ENCODE measurements at regions not wholly inside any gene's neighbourhood (a gene's known extent, or its start where the extent isn't known, plus 50 kb on each side); places are given as distances from the start of the nearest gene placed in this dataset.

DNA sequence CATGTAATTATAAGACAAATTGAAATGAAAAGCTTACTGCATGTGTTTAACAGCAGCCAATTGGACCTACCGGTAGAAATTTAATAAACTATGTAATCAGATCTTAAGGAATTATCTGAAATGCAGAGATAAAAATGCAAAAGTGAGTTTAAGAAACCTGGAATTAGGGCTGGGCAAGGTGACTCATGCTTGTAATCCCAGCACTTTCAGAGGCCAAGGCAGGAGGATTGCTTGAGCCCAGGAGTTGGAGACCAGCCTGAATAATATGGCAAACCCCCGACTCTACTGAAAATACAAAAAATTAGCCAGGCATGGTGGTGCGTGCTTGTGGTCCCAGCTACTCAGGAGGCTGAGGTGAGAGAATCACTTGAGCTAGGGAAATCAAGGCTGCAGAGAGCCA, 74.1 kb downstream of the HFE start:
- ATAC-seq (no peak), DNase-seq (ENCODE audit: low read depth, low spot score) (no peak)
- H3K27me3 ChIP-seq (ENCODE audit: control insufficient read depth, insufficient read depth, low read length): no peaks in the 10 kb centered on the region
- no peaks in the 10 kb centered on the region; the same call in none of the 2 replicates for H3K36me3 ChIP-seq (ENCODE audit: control insufficient read depth, insufficient read depth, low read length)
- peaks cover 4% of the 10 kb centered on the region; the same call in 1 of the 2 replicates for H3K4me1 ChIP-seq (ENCODE audit: control insufficient read depth, insufficient read depth, low read length)
- H3K27ac ChIP-seq (ENCODE audit: low read length): peak overlapping the region; percentile 5; the same call in 1 of the 2 replicates
- ChIA-PET POLR2A (interaction anchor here (0.7 kb wide), 1 partner anchor 46 kb away, joined by 5 read pairs; no protein-coding TSS in a partner anchor), CTCF (no interaction called here)
- TF ChIP-seq, protein P1, sequence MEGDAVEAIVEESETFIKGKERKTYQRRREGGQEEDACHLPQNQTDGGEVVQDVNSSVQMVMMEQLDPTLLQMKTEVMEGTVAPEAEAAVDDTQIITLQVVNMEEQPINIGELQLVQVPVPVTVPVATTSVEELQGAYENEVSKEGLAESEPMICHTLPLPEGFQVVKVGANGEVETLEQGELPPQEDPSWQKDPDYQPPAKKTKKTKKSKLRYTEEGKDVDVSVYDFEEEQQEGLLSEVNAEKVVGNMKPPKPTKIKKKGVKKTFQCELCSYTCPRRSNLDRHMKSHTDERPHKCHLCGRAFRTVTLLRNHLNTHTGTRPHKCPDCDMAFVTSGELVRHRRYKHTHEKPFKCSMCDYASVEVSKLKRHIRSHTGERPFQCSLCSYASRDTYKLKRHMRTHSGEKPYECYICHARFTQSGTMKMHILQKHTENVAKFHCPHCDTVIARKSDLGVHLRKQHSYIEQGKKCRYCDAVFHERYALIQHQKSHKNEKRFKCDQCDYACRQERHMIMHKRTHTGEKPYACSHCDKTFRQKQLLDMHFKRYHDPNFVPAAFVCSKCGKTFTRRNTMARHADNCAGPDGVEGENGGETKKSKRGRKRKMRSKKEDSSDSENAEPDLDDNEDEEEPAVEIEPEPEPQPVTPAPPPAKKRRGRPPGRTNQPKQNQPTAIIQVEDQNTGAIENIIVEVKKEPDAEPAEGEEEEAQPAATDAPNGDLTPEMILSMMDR (IDR thresholded peaks at IDR 0.05): no peak
- no peak for TF ChIP-seq SIN3A (IDR thresholded peaks at IDR 0.05; ENCODE audit: borderline replicate concordance, insufficient read depth, low read depth, low read length)
- no peak for TF ChIP-seq TCF7L2 (IDR thresholded peaks at IDR 0.05; ENCODE audit: low read depth, low read length)
- TF ChIP-seq, protein P2, sequence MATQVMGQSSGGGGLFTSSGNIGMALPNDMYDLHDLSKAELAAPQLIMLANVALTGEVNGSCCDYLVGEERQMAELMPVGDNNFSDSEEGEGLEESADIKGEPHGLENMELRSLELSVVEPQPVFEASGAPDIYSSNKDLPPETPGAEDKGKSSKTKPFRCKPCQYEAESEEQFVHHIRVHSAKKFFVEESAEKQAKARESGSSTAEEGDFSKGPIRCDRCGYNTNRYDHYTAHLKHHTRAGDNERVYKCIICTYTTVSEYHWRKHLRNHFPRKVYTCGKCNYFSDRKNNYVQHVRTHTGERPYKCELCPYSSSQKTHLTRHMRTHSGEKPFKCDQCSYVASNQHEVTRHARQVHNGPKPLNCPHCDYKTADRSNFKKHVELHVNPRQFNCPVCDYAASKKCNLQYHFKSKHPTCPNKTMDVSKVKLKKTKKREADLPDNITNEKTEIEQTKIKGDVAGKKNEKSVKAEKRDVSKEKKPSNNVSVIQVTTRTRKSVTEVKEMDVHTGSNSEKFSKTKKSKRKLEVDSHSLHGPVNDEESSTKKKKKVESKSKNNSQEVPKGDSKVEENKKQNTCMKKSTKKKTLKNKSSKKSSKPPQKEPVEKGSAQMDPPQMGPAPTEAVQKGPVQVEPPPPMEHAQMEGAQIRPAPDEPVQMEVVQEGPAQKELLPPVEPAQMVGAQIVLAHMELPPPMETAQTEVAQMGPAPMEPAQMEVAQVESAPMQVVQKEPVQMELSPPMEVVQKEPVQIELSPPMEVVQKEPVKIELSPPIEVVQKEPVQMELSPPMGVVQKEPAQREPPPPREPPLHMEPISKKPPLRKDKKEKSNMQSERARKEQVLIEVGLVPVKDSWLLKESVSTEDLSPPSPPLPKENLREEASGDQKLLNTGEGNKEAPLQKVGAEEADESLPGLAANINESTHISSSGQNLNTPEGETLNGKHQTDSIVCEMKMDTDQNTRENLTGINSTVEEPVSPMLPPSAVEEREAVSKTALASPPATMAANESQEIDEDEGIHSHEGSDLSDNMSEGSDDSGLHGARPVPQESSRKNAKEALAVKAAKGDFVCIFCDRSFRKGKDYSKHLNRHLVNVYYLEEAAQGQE (IDR thresholded peaks at IDR 0.05; ENCODE audit: insufficient read depth in 1 of 2, low read depth in 2 of 2, low read length in 1 of 2): no peak
- TF ChIP-seq POLR2AphosphoS5 (IDR thresholded peaks at IDR 0.05; ENCODE audit: low read depth, low read length): no peak
- no peaks in the 10 kb centered on the region for H3K9me3 ChIP-seq (ENCODE audit: control insufficient read depth, insufficient read depth, low read depth, low read length)
- BruUV-seq (replicated peaks): no TSS peak
- peak overlapping the region in 1 of 2 experiments; percentile 12; a peak in 2 of 4 replicates for H3K4me3 ChIP-seq (ENCODE audit: low read depth in 2 of 2, low read length in 2 of 2)
- in situ Hi-C loops (cut with HindIII; ENCODE audit: low pct_unique_long_range_greater_than_20kb, low sequenced_read_pairs) (no loop called here), intact Hi-C loops (cut with micrococcal nuclease; ENCODE audit: unreplicated experiment) (no loop called here)

DNA sequence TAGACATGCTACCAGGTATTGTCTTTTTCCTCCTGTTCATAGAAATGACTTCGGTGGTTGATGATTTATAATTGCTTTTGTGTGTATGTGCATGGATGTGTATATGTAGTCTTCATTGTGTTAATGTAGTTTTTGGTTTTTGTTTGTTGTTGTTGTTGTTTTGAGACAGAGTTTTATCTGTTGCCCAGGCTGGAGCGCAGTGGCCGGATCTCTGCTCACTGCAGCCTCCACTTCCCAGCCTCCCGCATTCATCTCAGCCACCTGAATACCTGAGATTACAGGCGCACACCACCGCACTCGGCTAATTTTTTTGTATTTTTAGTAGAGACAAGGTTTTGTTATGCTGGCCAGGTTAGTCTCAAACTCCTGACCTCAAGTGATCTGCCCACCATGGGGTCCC, 75.2 kb downstream of the HFE start:
- no peaks in the 10 kb centered on the region for H3K9me3 ChIP-seq (ENCODE audit: control insufficient read depth, insufficient read depth, low read depth, low read length)
- H3K4me3 ChIP-seq (ENCODE audit: low read depth in 2 of 2, low read length in 2 of 2): no peak overlapping the region
- DNase-seq (ENCODE audit: low read depth, low spot score) (no peak), ATAC-seq (no peak)
- no TSS peak for BruUV-seq (replicated peaks)
- H3K36me3 ChIP-seq (ENCODE audit: control insufficient read depth, insufficient read depth, low read length): no peaks in the 10 kb centered on the region; the same call in none of the 2 replicates
- peak overlapping the region; percentile 13 for H3K27ac ChIP-seq (ENCODE audit: low read length)
- intact Hi-C loops (cut with micrococcal nuclease; ENCODE audit: unreplicated experiment) (no loop called here), in situ Hi-C loops (cut with HindIII; ENCODE audit: low pct_unique_long_range_greater_than_20kb, low sequenced_read_pairs) (no loop called here)
- POLR2A ChIA-PET: no interaction called here
- H3K4me1 ChIP-seq (ENCODE audit: control insufficient read depth, insufficient read depth, low read length): peaks cover 4% of the 10 kb centered on the region; the same call in 1 of the 2 replicates
- TF ChIP-seq POLR2AphosphoS5 (IDR thresholded peaks at IDR 0.05; ENCODE audit: low read depth, low read length) (no peak), SIN3A (IDR thresholded peaks at IDR 0.05; ENCODE audit: borderline replicate concordance, insufficient read depth, low read depth, low read length) (no peak), TCF7L2 (IDR thresholded peaks at IDR 0.05; ENCODE audit: low read depth, low read length) (no peak)
- TF ChIP-seq, protein P2 (IDR thresholded peaks at IDR 0.05; ENCODE audit: insufficient read depth in 1 of 2, low read depth in 2 of 2, low read length in 1 of 2): no peak
- TF ChIP-seq, protein P1 (IDR thresholded peaks at IDR 0.05): no peak
- H3K27me3 ChIP-seq (ENCODE audit: control insufficient read depth, insufficient read depth, low read length): no peaks in the 10 kb centered on the region
- CTCF ChIA-PET: no interaction called here
